Sciatic nerve (tissue), 2 donors: ENCODE measurements at regions not wholly inside any gene's neighbourhood (a gene's known extent, or its start where the extent isn't known, plus 50 kb on each side); places are given as distances from the start of the nearest gene placed in this dataset.

Experiments
- ATAC-seq: fragments of 200-7000 bp; cut with Tn5 transposase; one replicate; pipeline ENCODE4 v1.9.1; 2020; ENCODE audit warnings: mild to moderate bottlenecking, moderate library complexity
- DNase-seq: peaks from one replicate; pipeline ENCODE4 v3.0.0-alpha.2; 2020; ENCODE audit warnings: low spot score
- intact Hi-C: fragments of 100-400 bp; cut with DNase I; formaldehyde crosslinking; loops from one replicate; pipeline ENCODE4 v1.14.2; 2022
- donor health status: DM: no; HTN: no; CAD: no.
- donor health status: DM: no; HTN: no; CAD: no.

GRCh38 chr13:54913668-54914067 lies 1885.1 kb downstream of the OLFM4 start:
- intact Hi-C loops, result no loop called here
- ATAC-seq, result no peak

DNA sequence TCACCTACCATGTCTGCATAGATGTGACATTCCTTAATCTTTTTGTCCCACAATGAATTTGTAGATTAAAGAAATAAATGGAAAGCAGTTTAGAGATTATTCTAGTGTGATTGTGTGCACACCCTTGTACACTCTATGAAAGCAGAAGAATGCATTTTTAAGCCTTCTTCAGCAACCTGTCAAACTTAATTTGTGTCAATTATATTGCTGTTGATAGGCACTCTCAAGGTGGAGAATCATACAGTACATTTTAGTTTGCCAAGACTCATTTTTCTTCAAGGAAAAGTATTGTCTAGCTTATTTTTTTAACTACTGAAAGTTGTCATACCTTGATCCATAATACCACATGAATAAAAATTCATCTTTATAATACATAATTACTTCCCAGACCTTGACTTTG lies 1898.9 kb downstream of the OLFM4 start:
- ATAC-seq, result no peak
- intact Hi-C loops, result no loop called here
- DNase-seq, result no peak

More at GRCh38 chr13:54913668-54914067, 1885.1 kb downstream of the OLFM4 start:
- DNase-seq, result no peak

- ATAC-seq (no peak), DNase-seq (no peak)
- intact Hi-C loops, result no loop called here
Measured at GRCh38 chr13:54928071-54928470, 1899.5 kb downstream of the OLFM4 start.

DNA sequence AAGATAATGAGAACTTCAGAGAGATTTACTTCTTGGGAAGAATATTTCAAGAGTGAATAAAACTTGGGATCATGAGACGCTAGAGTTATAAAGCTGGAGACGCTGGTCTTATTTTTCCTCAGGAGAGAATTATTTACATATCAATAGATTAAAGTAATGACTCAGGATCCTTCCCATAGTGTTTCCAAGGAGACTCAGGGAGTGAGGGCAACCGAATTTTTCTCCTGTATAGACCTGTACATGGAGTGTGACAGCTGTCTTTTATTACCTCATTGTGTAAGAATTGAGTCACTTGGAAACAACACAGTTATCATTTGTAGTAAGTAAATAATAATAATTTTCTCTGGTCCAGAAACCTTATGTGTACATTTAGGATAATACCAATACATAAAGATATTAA lies 1905.5 kb downstream of the OLFM4 start:
- ATAC-seq, result no peak
- DNase-seq, result no peak
- intact Hi-C loops, result no loop called here

DNA sequence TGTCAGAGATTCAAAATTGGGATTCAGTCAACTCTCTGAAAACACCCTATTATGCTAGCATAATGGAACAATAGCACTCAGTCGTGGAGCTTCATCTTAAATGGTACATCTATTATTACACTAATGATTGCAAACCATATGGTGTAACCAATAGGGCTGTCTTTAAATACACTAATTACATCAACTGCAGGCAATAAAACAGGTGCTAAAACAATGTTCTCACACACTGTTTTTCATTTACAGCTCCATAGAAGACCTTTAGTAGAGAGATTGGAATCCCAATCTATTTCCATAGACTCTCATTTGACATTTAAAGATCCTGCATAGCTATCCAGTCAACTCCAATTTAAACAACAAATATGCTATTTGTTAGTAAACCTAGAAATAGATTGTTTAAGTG lies 1917.4 kb downstream of the OLFM4 start:
- ATAC-seq (no peak), DNase-seq (no peak)
- intact Hi-C loops, result no loop called here

DNA sequence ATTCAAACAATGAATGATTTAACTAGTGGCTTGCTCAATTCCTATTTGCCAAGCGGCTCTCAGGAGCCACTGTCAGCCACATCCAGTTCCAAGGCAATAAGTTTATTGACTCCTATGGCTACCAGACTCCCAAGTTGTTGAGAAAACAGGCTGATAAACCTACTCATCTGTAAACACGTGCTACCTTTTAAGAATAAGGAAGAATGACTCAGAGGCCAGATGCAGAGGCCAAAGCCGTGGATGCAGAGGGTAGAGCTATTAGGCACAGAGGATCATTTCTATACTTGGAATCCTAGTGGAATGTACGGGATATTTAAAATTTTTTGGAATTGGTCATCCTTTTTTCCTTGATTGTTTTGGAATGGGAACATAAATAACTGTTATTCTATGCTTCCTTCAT lies 1921.1 kb downstream of the OLFM4 start:
- ATAC-seq (no peak), DNase-seq (no peak)
- intact Hi-C loops, result no loop called here

DNA sequence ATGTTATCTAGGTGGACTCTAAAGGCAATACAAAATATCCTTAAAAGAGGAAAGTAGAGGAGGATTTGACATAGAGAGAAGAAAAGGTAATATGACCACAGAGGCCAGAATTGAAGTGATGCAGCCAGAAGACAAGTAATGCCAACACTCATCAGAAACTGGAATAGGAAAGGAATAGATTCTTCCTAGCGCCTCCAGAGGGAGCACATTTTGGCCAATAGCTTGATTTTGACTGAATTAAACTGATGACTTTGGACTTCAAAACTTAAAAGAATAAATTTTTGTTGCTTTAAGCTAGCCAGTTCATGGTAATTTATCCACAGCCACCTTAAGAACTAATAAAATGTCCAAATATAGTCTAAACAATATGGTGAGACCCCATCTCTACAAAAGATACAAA lies 1921.9 kb downstream of the OLFM4 start:
- DNase-seq (no peak), ATAC-seq (no peak)
- intact Hi-C loops, result no loop called here

DNA sequence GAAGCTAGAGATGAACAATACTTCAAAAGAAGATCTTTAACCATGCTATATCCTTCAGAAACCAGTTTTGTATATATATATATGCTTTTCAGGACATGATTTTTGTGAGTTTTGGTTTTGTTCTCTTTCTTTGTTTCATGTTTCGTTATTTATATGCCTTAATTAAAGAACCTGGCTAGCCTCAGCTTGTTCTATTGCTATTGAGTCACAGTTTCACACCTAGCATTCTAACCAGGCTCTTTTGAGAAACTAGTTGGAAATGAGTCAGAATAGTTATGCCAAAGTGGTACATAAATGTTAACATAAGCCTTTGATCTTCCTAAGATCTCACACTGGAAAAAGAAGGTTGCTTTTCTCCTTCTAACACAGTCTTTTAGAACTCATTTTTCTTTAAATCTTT lies 1925.2 kb downstream of the OLFM4 start:
- no peak for DNase-seq
- ATAC-seq, result no peak
- intact Hi-C loops, result no loop called here

DNA sequence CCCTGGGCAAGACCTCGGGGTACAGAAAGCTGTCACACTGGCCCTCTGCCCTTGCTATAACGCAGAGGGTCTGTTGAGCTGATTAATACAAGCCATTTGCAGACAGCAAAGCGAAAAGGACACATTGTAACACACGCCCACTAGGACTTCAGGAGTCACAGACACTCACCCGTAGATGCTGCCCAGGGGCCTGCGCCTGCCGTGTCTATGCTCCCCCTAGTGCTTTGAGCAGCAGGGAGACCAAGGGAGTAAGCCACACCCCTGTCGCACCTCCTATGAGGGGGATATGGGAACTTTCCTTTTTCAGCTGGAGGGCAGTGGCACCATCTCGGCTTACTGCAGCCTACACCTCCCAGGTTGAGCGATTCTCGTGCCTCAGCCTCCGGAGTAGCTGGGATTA lies 1930.2 kb downstream of the OLFM4 start:
- ATAC-seq (no peak), DNase-seq (no peak)
- intact Hi-C loops, result no loop called here

DNA sequence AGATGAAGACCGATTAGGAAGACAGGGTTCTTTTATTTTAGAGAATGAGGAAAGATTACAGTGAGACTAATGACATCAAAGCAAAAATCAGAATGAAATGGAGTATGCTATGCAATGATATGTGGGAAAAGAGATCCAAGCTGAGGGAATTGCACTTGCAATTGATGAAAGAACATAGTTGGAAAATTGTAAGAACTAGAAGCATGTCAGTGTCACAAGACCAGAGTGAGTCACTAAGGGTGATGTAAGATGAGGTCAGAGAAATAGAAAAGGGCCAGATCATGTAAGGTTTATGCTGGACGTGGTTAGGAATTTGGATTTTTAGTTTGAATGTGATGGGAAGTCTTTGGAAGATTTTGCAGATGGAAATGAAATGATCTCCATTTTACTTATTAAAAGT lies 1937.3 kb downstream of the OLFM4 start:
- intact Hi-C loops, result no loop called here
- no peak for ATAC-seq
- DNase-seq, result no peak

- ATAC-seq, result no peak
- no peak for DNase-seq
- intact Hi-C loops, result no loop called here
Measured at GRCh38 chr13:54972838-54973237, 1944.2 kb downstream of the OLFM4 start.

DNA sequence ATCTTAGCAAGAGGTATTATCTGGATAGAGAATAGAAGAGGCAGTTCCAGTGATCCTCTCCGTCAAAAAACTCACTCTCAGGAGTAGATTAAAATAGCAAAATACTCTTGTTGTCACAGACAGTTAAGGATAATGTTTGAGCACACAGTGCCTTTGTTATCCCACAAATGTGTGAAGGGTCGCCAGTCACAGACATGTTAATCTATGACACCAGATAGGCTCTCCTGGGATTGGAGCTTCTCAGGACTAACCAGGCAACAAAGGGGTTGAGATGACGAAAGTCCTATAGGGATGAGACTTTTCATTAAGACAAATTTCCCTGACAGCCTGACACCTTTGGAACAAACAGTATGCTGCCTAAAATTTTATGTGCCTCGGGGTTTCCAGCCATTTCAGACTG lies 1947.1 kb downstream of the OLFM4 start:
- intact Hi-C loops, result no loop called here
- DNase-seq, result no peak
- no peak for ATAC-seq

GRCh38 chr13:54980651-54981050 lies 1952.0 kb downstream of the OLFM4 start:
- ATAC-seq (no peak), DNase-seq (no peak)
- intact Hi-C loops, result no loop called here

- ATAC-seq (no peak), DNase-seq (no peak)
- intact Hi-C loops, result loop anchor here (5.0 kb wide), 1 partner anchor 1297 kb away; no protein-coding TSS in a partner anchor
Measured at GRCh38 chr13:54989418-54989817, 1960.8 kb downstream of the OLFM4 start.

DNA sequence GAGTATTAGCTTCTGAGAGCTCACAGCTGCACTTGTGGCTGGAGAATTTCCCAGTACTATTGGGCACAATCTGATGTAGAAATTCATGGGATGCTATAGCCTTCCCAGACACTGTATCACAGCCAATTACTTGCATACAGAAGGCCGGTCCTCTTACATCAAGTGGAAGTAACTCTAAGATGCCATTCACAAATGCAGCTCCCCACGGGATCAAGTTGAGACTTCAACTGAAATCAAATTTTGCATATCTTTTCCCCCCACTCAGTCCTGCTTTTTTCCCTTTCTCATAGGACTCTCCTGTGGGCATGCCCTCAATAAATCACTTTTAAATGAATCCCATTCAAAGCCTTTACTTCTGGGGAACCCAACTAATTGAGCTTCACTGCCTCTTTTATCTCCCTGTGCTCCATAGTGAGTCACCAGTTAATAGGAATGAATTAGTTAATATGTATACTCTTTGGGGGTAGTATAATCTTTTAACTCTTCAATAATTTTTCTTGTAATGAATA lies 1970.8 kb downstream of the OLFM4 start:
- no peak for ATAC-seq
- intact Hi-C loops, result no loop called here
- no peak for DNase-seq

DNA sequence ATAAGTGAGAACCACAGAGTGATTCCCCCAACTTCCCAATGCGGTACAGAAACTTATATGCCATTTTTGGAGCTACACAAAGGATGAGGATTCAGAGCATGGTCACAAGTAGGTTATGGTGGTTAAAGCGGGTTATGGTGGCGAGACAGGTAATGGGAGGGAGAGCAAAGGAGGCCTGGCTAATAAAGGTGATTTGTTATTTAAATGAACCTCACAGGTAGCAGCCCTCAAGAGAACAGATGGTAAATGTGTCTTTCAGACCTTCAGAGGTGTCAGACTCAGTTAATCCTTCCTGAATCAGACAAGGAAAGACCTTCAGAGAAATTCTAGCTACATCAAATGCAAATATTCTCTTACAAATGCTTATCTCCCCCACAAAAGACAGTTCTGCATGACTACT lies 1971.4 kb downstream of the OLFM4 start:
- DNase-seq (no peak), ATAC-seq (no peak)
- intact Hi-C loops, result loop anchor here (5.0 kb wide), 1 partner anchor 358 kb away; no protein-coding TSS in a partner anchor

DNA sequence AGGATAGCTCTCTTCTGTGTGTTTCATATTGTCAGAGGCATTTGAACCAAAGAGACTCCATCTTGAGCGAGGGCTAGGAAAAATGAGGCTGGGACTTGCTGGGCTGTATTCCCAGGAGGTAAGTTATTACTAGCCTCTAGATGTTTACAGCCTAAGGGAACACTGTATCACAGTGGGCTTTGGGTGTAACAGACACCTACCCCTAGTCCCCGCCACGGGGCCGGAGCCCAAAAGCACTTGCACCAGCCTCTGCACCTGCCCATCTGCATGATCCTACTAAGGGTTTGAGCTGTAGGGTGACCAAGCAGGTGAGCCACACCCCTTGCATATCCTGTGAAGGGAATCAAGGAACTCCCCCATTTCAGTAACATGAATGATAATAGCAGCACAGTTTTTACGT lies 1972.2 kb downstream of the OLFM4 start:
- DNase-seq (no peak), ATAC-seq (no peak)
- intact Hi-C loops, result loop anchor here (5.0 kb wide), 1 partner anchor 359 kb away; no protein-coding TSS in a partner anchor

- ATAC-seq (no peak), DNase-seq (no peak)
- intact Hi-C loops, result loop anchor here (5.0 kb wide), 1 partner anchor 360 kb away; no protein-coding TSS in a partner anchor
Measured at GRCh38 chr13:55001881-55002280, 1973.3 kb downstream of the OLFM4 start.

DNA sequence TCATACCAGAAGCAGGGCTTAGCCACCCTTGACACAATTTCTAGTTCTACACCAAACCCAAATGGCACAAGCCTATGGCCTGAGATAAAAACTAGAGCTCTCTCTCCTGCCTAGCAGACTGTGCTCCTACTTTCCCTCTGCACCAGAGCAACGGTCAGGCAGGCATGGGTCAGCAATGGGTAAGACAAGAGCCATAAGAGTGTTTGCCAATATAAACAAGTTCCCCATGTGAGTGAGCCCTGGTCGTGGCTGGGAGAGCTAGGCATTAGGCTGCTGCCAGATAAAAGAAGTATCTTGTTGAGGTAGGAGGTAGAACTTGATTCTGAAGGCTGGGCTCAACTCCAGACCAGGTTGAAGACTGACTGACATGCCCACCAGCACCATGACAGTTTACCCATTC lies 1979.1 kb downstream of the OLFM4 start:
- intact Hi-C loops, result no loop called here
- ATAC-seq (no peak), DNase-seq (no peak)

GRCh38 chr13:55013051-55013450 lies 1984.4 kb downstream of the OLFM4 start:
- DNase-seq, result no peak
- ATAC-seq, result no peak
- intact Hi-C loops, result no loop called here

GRCh38 chr13:55029280-55029679 lies 2000.7 kb downstream of the OLFM4 start:
- ATAC-seq (no peak), DNase-seq (no peak)
- intact Hi-C loops, result no loop called here

DNA sequence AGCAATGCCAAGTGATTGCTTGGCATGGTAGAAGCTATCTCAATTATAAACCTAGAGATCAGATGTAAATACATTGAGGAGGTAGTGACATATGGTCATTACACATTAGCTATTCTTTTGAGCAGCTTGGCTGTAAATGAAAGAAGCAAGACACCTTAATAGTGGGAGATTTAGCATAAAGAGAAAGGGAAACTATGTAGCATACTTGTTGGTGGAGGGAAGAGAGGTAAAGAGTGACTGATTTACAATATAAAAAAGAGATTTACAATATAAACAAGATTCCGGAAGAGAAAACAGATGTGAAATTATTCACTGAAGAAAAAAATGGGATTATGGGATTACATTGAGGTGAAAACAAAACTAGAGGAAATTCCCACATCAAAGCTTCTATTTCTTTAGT lies 2009.6 kb downstream of the OLFM4 start:
- intact Hi-C loops, result no loop called here
- ATAC-seq, result no peak

More for the DNA sequence above, 2009.6 kb downstream of the OLFM4 start:
- no peak for DNase-seq
